ENCODE measurements at regions not wholly inside any gene's neighbourhood (a gene's known extent, or its start where the extent isn't known, plus 50 kb on each side); places are given as distances from the start of the nearest gene placed in this dataset.
"Not testable (repeated sequence)": the region's sequence is repeated elsewhere in the genome, so short reads cannot be mapped to it uniquely, and the experiment has no call there.

GRCh38 chr2:21779786-21780185 is 656.0 kb downstream of the TDRD15 start:
- no peaks in the 10 kb centered on the region for H3K27me3 ChIP-seq
- no peak overlapping the region for H3K4me3 ChIP-seq
- intact Hi-C loops (cut with DNase I): no loop called here
- no peak overlapping the region for H3K27ac ChIP-seq
- no peaks in the 10 kb centered on the region for H3K36me3 ChIP-seq
- H3K9me3 ChIP-seq: no peaks in the 10 kb centered on the region
- H3K4me1 ChIP-seq (ENCODE audit: insufficient read depth): peaks cover 3% of the 10 kb centered on the region
- WGBS, 3 donors: 95 to 100% (median 97%) methylated on average over 1 of the region's 1 CpG
- no peak for DNase-seq
- TF ChIP-seq, protein P1, sequence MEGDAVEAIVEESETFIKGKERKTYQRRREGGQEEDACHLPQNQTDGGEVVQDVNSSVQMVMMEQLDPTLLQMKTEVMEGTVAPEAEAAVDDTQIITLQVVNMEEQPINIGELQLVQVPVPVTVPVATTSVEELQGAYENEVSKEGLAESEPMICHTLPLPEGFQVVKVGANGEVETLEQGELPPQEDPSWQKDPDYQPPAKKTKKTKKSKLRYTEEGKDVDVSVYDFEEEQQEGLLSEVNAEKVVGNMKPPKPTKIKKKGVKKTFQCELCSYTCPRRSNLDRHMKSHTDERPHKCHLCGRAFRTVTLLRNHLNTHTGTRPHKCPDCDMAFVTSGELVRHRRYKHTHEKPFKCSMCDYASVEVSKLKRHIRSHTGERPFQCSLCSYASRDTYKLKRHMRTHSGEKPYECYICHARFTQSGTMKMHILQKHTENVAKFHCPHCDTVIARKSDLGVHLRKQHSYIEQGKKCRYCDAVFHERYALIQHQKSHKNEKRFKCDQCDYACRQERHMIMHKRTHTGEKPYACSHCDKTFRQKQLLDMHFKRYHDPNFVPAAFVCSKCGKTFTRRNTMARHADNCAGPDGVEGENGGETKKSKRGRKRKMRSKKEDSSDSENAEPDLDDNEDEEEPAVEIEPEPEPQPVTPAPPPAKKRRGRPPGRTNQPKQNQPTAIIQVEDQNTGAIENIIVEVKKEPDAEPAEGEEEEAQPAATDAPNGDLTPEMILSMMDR (IDR thresholded peaks at IDR 0.05): no peak
- no peak for TF ChIP-seq EP300 (IDR thresholded peaks at IDR 0.05)
- no peak for TF ChIP-seq POLR2A (IDR thresholded peaks at IDR 0.05)

DNA sequence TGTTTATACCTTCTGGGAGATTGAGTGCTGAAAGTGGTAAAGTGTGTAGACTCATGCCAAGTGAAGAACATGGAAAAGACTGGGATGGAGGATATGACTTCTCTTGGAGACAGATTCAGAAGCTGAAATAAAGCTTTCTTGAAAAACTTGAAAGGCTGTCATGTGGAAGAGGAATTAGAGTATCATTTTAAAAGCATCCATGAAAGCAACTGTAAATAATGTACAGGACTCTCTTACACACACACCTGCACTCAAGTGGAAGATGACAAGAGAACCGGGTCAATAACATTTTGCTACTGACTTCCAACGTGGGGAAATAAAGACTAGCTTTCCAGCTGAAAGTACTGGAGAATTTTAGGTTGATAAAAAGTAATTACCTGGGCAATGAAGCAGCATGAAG is 658.2 kb downstream of the TDRD15 start:
- intact Hi-C loops (cut with DNase I): no loop called here
- Histone ChIP-seq H3K9me3 (no peaks in the 10 kb centered on the region), H3K4me3 (no peak overlapping the region), H3K36me3 (no peaks in the 10 kb centered on the region), H3K27me3 (no peaks in the 10 kb centered on the region), H3K4me1 (ENCODE audit: insufficient read depth) (no peaks in the 10 kb centered on the region), H3K27ac (no peak overlapping the region)
- TF ChIP-seq POLR2A (IDR thresholded peaks at IDR 0.05) (no peak), EP300 (IDR thresholded peaks at IDR 0.05) (no peak)
- TF ChIP-seq, protein P1 (IDR thresholded peaks at IDR 0.05): no peak
- WGBS, 3 donors: 73 to 87% (median 81%) methylated on average over 2 of the region's 2 CpGs
- DNase-seq: no peak

DNA sequence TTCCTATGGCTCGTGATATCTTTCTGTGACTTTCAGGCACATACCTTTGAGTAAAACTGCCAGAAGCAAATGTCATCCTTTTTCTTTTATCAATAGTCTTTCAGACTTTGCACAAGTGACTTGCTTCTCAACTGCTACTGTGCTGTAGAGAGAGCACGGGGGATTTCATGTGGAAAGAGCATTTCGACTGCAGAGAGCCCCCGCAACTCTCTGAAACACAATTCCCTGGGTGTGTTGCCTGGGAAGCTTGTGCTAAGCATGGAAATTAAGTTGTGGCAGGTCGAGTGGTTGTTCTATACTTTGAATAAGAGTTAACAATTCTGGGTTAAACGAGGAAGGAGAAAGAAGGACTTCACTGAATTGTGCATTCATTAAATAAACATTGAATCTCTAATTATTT is 659.1 kb downstream of the TDRD15 start:
- no peak for DNase-seq
- 76 to 79% (median 77%) methylated on average over 6 of the region's 6 CpGs for WGBS, 3 donors
- no peak overlapping the region for H3K27ac ChIP-seq
- no peaks in the 10 kb centered on the region for H3K36me3 ChIP-seq
- TF ChIP-seq EP300 (IDR thresholded peaks at IDR 0.05): no peak
- TF ChIP-seq, protein P1 (IDR thresholded peaks at IDR 0.05): no peak
- TF ChIP-seq POLR2A (IDR thresholded peaks at IDR 0.05): no peak
- no peak overlapping the region for H3K4me3 ChIP-seq
- H3K27me3 ChIP-seq: no peaks in the 10 kb centered on the region
- intact Hi-C loops (cut with DNase I): no loop called here
- no peaks in the 10 kb centered on the region for H3K4me1 ChIP-seq (ENCODE audit: insufficient read depth)
- no peaks in the 10 kb centered on the region for H3K9me3 ChIP-seq

- no peak for TF ChIP-seq EP300 (IDR thresholded peaks at IDR 0.05)
- H3K36me3 ChIP-seq: no peaks in the 10 kb centered on the region
- 88 to 97% (median 94%) methylated on average over 1 of the region's 1 CpG for WGBS, 3 donors
Observed at GRCh38 chr2:21787941-21788340, 664.2 kb downstream of the TDRD15 start.

DNA sequence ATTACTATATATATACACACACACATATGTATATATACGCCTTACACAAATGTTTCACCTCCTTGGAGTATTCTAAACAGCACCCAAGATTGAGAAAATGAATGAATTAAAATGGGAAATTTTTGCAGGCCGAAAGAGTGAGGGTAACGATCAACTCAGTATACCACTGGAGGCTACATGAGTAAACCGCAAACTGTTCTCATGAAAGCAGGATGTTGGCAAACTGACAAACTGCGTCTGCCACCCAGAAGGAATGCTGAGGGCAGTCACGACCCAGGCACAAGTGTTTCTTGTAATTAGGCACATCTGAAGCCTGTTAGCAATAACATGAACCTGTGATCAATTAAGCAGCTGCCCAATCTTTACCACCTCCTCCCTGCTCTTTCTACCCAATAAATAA is 666.5 kb downstream of the TDRD15 start:
- H3K4me3 ChIP-seq; intact Hi-C loops (cut with DNase I); H3K27ac ChIP-seq; DNase-seq; H3K36me3 ChIP-seq; H3K9me3 ChIP-seq; H3K4me1 ChIP-seq (ENCODE audit: insufficient read depth); H3K27me3 ChIP-seq: not testable (repeated sequence)
- 65 to 75% (median 69%) methylated on average over 6 of the region's 6 CpGs for WGBS, 3 donors

More at GRCh38 chr2:21787941-21788340, 664.2 kb downstream of the TDRD15 start:
- Histone ChIP-seq H3K9me3 (no peaks in the 10 kb centered on the region), H3K27ac (no peak overlapping the region), H3K4me1 (ENCODE audit: insufficient read depth) (no peaks in the 10 kb centered on the region), H3K27me3 (no peaks in the 10 kb centered on the region), H3K4me3 (no peak overlapping the region)
- intact Hi-C loops (cut with DNase I): no loop called here
- DNase-seq: no peak

DNA sequence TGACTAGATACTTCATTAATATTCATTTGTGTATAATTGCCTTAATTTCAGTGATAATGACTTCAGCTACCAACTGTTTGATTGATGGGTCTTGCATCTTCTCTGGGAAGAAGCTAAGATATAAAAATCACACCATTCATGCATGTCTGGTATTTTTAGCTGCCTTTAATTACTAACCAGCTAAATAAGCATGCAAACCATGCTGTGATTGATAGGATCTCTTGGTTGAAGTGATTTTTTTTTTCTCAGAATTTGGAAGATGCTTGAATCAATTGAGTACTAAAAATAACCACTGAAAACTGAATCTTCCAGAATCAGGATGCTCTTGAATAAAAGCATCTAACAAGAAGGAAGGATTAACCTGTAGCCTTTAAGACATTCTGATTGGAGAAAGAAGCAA is 668.8 kb downstream of the TDRD15 start:
- Histone ChIP-seq H3K36me3 (no peaks in the 10 kb centered on the region), H3K4me3 (no peak overlapping the region), H3K4me1 (ENCODE audit: insufficient read depth) (no peaks in the 10 kb centered on the region), H3K27ac (no peak overlapping the region), H3K9me3 (no peaks in the 10 kb centered on the region), H3K27me3 (no peaks in the 10 kb centered on the region)
- intact Hi-C loops (cut with DNase I): no loop called here
- TF ChIP-seq POLR2A (IDR thresholded peaks at IDR 0.05) (no peak), EP300 (IDR thresholded peaks at IDR 0.05) (no peak)
- TF ChIP-seq, protein P1 (IDR thresholded peaks at IDR 0.05): no peak
- no peak for DNase-seq

All from ovary (tissue), 7 donors.